Activated T-helper 17 cell treated with anti-CD3 and anti-CD28 coated beads, Interleukin-2, amount 50 U/mL, for 72 hours (primary cell): ENCODE measurements at regions not wholly inside any gene's neighbourhood (a gene's known extent, or its start where the extent isn't known, plus 50 kb on each side); places are given as distances from the start of the nearest gene placed in this dataset.

ENCODE experiments used
- ATAC-seq: fragments of 150-1000 bp; cut with Tn5 transposase; replicated peaks from 2 replicates; pipeline ENCODE4 v1.10.0; 2021; ENCODE audit warnings: mild to moderate bottlenecking, moderate library complexity
- H3K27ac Mint-ChIP-seq: one replicate; pipeline ENCODE4 v1.8.0; 2022; ENCODE audit warnings: mixed read lengths
- H3K27me3 Mint-ChIP-seq: one replicate; pipeline ENCODE4 v1.8.0; 2022; ENCODE audit warnings: mixed read lengths
- H3K36me3 Mint-ChIP-seq: one replicate; pipeline ENCODE4 v1.8.0; 2022; ENCODE audit warnings: low read depth, mild to moderate bottlenecking, mixed read lengths
- H3K4me1 Mint-ChIP-seq: one replicate; pipeline ENCODE4 v1.8.0; 2022; ENCODE audit warnings: mixed read lengths
- H3K4me3 Mint-ChIP-seq: one replicate; pipeline ENCODE4 v1.8.0; 2022; ENCODE audit warnings: mild to moderate bottlenecking, mixed read lengths
- H3K9me3 Mint-ChIP-seq: one replicate; pipeline ENCODE4 v1.8.0; 2022; ENCODE audit warnings: mixed read lengths

- Mint-ChIP-seq H3K9me3 (no peaks in the 10 kb centered on the region), H3K36me3 (no peaks in the 10 kb centered on the region), H3K4me3 (no peak overlapping the region), H3K27ac (no peak overlapping the region), H3K27me3 (no peaks in the 10 kb centered on the region), H3K4me1 (no peaks in the 10 kb centered on the region)
- ATAC-seq = no peak
Measured at GRCh38 chr20:39651645-39652325, 689.6 kb downstream of the DHX35 start.

GRCh38 chr20:39646874-39647413 is 684.8 kb downstream of the DHX35 start:
- H3K4me3 Mint-ChIP-seq = no peak overlapping the region
- peaks cover 6% of the 10 kb centered on the region for H3K27me3 Mint-ChIP-seq
- ATAC-seq = no peak
- H3K4me1 Mint-ChIP-seq = no peaks in the 10 kb centered on the region
- no peaks in the 10 kb centered on the region for H3K9me3 Mint-ChIP-seq
- no peaks in the 10 kb centered on the region for H3K36me3 Mint-ChIP-seq
- no peak overlapping the region for H3K27ac Mint-ChIP-seq

DNA sequence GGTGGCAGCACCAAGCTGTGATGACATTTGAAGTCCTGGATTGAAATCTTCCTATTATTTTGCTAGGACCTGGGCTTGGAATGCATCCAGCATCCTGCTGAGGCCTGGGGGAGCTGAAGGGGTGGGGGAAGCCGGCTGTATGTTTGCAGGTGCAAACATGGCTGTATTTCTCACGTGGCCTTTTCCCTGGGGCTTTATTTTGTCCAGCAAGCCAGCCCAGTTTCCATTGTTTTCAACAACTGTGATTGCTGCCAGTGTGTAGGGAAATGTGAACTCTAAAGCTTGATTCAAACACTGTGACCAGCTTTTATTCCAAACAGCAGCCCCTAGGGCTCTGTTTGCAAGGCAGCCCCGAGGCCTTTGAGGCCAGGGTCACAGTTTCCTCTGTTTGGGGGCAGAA is 683.0 kb downstream of the DHX35 start:
- no peak overlapping the region for H3K27ac Mint-ChIP-seq
- peaks cover 6% of the 10 kb centered on the region for H3K27me3 Mint-ChIP-seq
- no peak overlapping the region for H3K4me3 Mint-ChIP-seq
- H3K4me1 Mint-ChIP-seq = no peaks in the 10 kb centered on the region
- ATAC-seq = no peak
- H3K36me3 Mint-ChIP-seq = no peaks in the 10 kb centered on the region
- no peaks in the 10 kb centered on the region for H3K9me3 Mint-ChIP-seq

DNA sequence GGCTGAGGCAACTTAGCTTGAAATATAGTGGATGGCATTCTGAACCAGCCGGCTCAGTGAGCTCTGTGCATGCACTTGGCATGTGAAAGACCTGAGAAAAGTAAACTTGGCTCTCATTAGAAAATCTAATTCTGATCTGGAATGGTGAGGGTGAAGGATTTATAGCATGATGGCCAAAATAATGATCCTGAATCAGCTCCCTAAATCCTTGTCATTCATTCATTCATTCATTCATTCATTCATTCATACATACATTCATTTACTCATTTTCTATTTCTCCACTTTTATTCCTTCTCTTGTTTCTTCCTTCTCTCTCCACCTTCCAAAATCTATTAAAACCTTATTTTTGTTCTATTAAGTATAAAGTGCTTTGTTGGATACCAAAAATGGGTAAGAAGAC is 681.1 kb downstream of the DHX35 start:
- no peak overlapping the region for H3K27ac Mint-ChIP-seq
- no peaks in the 10 kb centered on the region for H3K36me3 Mint-ChIP-seq
- no peaks in the 10 kb centered on the region for H3K9me3 Mint-ChIP-seq
- no peak overlapping the region for H3K4me3 Mint-ChIP-seq
- peaks cover 8% of the 10 kb centered on the region for H3K27me3 Mint-ChIP-seq
- no peaks in the 10 kb centered on the region for H3K4me1 Mint-ChIP-seq
- no peak for ATAC-seq

DNA sequence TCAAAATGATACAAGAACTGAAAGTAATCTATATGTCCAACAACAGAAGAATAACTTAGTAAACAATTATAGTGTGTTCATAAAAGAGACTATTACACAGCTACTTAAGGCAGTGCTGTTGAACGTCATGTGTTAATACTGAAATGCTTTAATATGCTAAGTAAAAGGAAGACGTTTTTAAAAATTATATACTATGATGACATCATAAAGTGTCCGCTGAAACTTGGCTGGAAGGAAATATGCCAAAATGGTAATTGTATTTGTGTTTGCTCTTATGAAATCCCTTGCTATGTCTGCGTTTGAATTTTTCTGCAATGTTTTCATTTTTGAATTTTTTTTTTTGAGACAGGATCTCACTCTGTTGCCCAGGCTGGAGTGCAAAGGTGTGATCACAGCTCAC is 679.3 kb downstream of the DHX35 start:
- Mint-ChIP-seq H3K27me3 (peaks cover 14% of the 10 kb centered on the region), H3K36me3 (no peaks in the 10 kb centered on the region), H3K9me3 (no peaks in the 10 kb centered on the region), H3K4me3 (no peak overlapping the region), H3K4me1 (no peaks in the 10 kb centered on the region), H3K27ac (no peak overlapping the region)
- ATAC-seq = no peak

GRCh38 chr20:39640147-39640546 is 678.0 kb downstream of the DHX35 start:
- Mint-ChIP-seq H3K4me1 (no peaks in the 10 kb centered on the region), H3K4me3 (no peak overlapping the region)
- no peak for ATAC-seq

GRCh38 chr20:39638731-39639130 is 676.6 kb downstream of the DHX35 start:
- Mint-ChIP-seq H3K4me3 (no peak overlapping the region), H3K27ac (no peak overlapping the region), H3K9me3 (no peaks in the 10 kb centered on the region), H3K4me1 (no peaks in the 10 kb centered on the region), H3K36me3 (no peaks in the 10 kb centered on the region), H3K27me3 (peaks cover 9% of the 10 kb centered on the region)
- ATAC-seq = no peak

More at GRCh38 chr20:39640147-39640546, 678.0 kb downstream of the DHX35 start:
- Mint-ChIP-seq H3K27ac (no peak overlapping the region), H3K36me3 (no peaks in the 10 kb centered on the region), H3K9me3 (no peaks in the 10 kb centered on the region), H3K27me3 (peaks cover 9% of the 10 kb centered on the region)

DNA sequence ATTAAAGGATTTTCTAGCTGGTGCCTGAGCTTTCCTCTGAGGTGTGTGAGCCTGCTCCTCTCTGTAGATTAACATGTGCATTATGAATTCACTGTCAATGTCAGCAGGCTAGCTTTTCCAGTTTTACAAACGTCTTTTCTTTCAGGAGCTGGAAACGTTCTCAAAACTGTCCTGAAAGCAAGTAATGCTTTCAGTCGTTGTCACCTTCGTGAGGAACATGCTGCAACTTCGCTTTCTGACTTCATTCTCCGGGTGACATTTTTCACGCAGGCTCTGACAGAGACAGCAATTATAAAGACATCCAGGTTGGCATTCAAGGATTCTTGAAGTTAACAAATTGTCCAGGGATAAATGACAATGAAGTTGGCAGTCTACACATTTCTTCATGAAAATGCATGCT is 671.5 kb downstream of the DHX35 start:
- ATAC-seq = no peak
- Mint-ChIP-seq H3K4me3 (no peak overlapping the region), H3K27ac (no peak overlapping the region), H3K27me3 (peaks cover 6% of the 10 kb centered on the region), H3K4me1 (no peaks in the 10 kb centered on the region), H3K9me3 (no peaks in the 10 kb centered on the region), H3K36me3 (no peaks in the 10 kb centered on the region)

GRCh38 chr20:39632757-39633156 is 670.6 kb downstream of the DHX35 start:
- no peak for ATAC-seq
- Mint-ChIP-seq H3K9me3 (peaks cover 4% of the 10 kb centered on the region), H3K27ac (no peak overlapping the region), H3K4me1 (no peaks in the 10 kb centered on the region), H3K27me3 (peaks cover 8% of the 10 kb centered on the region), H3K36me3 (no peaks in the 10 kb centered on the region), H3K4me3 (no peak overlapping the region)

GRCh38 chr20:39632176-39632575 is 670.0 kb downstream of the DHX35 start:
- Mint-ChIP-seq H3K27ac (no peak overlapping the region), H3K9me3 (peaks cover 4% of the 10 kb centered on the region), H3K4me3 (no peak overlapping the region), H3K36me3 (no peaks in the 10 kb centered on the region), H3K27me3 (peaks cover 4% of the 10 kb centered on the region), H3K4me1 (no peaks in the 10 kb centered on the region)
- ATAC-seq = no peak

DNA sequence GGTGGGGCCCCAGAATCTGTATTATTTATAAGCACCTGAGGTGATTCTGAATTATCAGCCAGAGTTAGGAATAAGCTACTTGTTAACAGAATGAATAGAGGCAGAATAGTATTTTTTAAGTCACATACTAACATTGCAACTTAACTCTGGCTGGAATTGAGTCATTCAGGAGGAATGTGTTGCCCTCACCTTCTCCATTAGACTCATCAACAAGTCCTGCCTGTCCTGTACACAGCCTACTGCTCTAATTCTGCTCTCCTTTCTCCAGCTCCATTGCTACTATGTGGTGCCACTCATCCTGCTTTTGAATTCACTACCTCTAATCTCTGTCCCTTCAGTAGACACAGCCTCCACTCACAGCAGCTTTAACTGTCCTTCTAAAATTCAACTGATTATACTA is 669.4 kb downstream of the DHX35 start:
- H3K27ac Mint-ChIP-seq = no peak overlapping the region
- peaks cover 3% of the 10 kb centered on the region for H3K27me3 Mint-ChIP-seq
- ATAC-seq = no peak
- peaks cover 4% of the 10 kb centered on the region for H3K9me3 Mint-ChIP-seq
- no peaks in the 10 kb centered on the region for H3K36me3 Mint-ChIP-seq
- H3K4me3 Mint-ChIP-seq = no peak overlapping the region
- H3K4me1 Mint-ChIP-seq = no peaks in the 10 kb centered on the region

GRCh38 chr20:39630215-39630908 is 668.2 kb downstream of the DHX35 start:
- H3K27me3 Mint-ChIP-seq = peaks cover 3% of the 10 kb centered on the region
- H3K27ac Mint-ChIP-seq = no peak overlapping the region
- H3K4me3 Mint-ChIP-seq = no peak overlapping the region
- no peaks in the 10 kb centered on the region for H3K4me1 Mint-ChIP-seq
- H3K9me3 Mint-ChIP-seq = peaks cover 4% of the 10 kb centered on the region
- ATAC-seq = no peak
- H3K36me3 Mint-ChIP-seq = no peaks in the 10 kb centered on the region

DNA sequence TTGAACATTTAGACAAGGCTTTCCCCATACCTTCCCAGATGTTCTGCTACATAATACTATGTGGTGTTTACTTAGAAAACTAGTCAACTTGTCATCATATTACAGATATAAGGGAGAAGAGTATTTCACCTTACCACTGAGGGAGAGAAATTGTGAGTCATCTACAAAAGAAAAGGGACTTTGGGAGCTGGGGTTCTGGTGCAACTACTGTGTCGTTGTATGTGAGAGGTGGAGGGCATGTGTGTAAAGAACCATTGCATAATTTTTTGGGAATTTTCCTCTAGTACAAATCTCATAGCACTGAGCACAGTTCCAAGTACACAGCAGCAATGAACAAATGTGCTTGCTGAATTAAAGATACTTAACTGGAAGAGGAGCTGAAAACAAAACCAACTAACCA is 665.6 kb downstream of the DHX35 start:
- Mint-ChIP-seq H3K36me3 (no peaks in the 10 kb centered on the region), H3K4me1 (no peaks in the 10 kb centered on the region), H3K27me3 (peaks cover 3% of the 10 kb centered on the region), H3K4me3 (no peak overlapping the region), H3K27ac (no peak overlapping the region), H3K9me3 (peaks cover 4% of the 10 kb centered on the region)
- no peak for ATAC-seq

DNA sequence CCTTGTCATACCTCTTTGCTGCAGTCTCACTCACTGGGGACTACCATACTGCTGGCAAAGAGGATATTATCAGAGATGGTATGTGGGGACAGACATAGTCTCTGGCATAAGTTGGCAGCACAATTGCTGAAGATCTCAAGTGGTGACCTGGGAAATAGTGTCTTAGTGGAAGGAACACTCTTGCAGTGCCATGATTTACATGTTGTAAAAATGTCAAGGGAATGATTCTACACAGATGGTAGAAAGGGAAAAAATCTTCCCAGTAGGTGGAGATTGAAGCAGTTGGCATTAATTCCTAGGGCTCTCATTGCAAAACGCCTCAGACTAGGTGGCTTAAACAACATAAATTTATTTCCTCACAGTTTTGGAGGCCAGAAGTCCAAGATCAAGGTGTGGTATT is 662.2 kb downstream of the DHX35 start:
- H3K9me3 Mint-ChIP-seq = peaks cover 4% of the 10 kb centered on the region
- H3K27me3 Mint-ChIP-seq = peaks cover 3% of the 10 kb centered on the region
- no peak overlapping the region for H3K27ac Mint-ChIP-seq
- no peak overlapping the region for H3K4me3 Mint-ChIP-seq
- H3K36me3 Mint-ChIP-seq = no peaks in the 10 kb centered on the region
- no peaks in the 10 kb centered on the region for H3K4me1 Mint-ChIP-seq
- no peak for ATAC-seq

- Mint-ChIP-seq H3K27ac (no peak overlapping the region), H3K9me3 (peaks cover 4% of the 10 kb centered on the region), H3K27me3 (peaks cover 3% of the 10 kb centered on the region), H3K36me3 (no peaks in the 10 kb centered on the region), H3K4me3 (no peak overlapping the region), H3K4me1 (no peaks in the 10 kb centered on the region)
- ATAC-seq = no peak
Measured at GRCh38 chr20:39623584-39624234, 661.6 kb downstream of the DHX35 start.
